Suprapubic skin (tissue), 3 donors: ENCODE measurements at regions not wholly inside any gene's neighbourhood (a gene's known extent, or its start where the extent isn't known, plus 50 kb on each side); places are given as distances from the start of the nearest gene placed in this dataset.

Source experiments
- POLR2AphosphoS5 ChIP-seq, 3 donors: sonication (generic); formaldehyde crosslinking; IDR thresholded peaks; one replicate each; pipeline ENCODE4 v1.6.1; 2017; ENCODE audit warnings: antibody characterized with exemption in 3 of 3
- TF ChIP-seq, protein P1 (sequence below), 2 donors: fragments of 200-600 bp in 1 of 2; fragments of 450-650 bp in 1 of 2; sonication (generic) in 1 of 2; IDR thresholded peaks; one replicate each; pipeline ENCODE4 v1.5.1; 2016 to 2019; ENCODE audit warnings: antibody characterized with exemption in 2 of 2, mild to moderate bottlenecking in 1 of 2, moderate library complexity in 1 of 2

DNA sequence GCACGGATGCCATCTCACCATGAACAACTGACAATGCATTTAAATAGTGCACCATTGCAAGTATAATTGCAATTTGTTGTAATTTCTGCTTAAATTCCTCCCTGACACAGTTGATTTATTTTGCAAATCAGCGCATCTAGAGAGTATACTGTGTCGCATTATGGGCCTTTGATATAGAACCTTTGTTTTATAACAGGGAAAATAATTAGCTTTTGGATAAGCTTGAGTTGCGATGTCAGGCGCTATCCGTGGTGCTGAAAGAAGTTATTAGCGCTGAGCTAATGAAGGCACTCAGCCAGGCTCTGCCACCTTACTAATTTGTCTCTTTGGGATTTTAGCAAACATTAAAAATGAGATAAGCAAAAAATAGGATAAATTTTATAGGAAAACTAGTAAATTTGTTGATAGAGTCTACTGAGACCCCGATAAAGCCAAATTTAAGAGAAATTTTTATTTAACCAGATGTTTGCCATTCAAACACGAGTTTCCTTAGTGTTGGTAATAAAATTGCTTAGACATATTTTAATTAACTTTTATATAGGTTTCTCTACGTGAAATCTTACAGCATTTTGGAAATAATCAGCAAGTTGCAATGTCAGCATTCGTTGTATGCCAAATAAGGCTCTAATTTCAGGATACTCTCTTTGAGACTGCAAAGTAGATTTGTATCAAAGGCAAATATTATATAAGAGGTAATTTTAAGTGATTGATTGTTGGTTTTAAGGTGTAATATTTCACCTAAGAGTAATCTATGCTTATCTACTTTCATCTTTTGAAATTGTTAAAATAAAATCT is 355.5 kb downstream of the TLR4 start:
- TF ChIP-seq, protein P1, sequence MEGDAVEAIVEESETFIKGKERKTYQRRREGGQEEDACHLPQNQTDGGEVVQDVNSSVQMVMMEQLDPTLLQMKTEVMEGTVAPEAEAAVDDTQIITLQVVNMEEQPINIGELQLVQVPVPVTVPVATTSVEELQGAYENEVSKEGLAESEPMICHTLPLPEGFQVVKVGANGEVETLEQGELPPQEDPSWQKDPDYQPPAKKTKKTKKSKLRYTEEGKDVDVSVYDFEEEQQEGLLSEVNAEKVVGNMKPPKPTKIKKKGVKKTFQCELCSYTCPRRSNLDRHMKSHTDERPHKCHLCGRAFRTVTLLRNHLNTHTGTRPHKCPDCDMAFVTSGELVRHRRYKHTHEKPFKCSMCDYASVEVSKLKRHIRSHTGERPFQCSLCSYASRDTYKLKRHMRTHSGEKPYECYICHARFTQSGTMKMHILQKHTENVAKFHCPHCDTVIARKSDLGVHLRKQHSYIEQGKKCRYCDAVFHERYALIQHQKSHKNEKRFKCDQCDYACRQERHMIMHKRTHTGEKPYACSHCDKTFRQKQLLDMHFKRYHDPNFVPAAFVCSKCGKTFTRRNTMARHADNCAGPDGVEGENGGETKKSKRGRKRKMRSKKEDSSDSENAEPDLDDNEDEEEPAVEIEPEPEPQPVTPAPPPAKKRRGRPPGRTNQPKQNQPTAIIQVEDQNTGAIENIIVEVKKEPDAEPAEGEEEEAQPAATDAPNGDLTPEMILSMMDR (IDR thresholded peaks at IDR 0.05), result no peak
- no peak for TF ChIP-seq POLR2AphosphoS5 (IDR thresholded peaks at IDR 0.05)
